ENCODE measurements at regions not wholly inside any gene's neighbourhood (a gene's known extent, or its start where the extent isn't known, plus 50 kb on each side); places are given as distances from the start of the nearest gene placed in this dataset.

- H3K4me1 ChIP-seq (ENCODE audit: low read length) = no peaks in the 10 kb centered on the region
- TF ChIP-seq CTCF (IDR thresholded peaks at IDR 0.05; ENCODE audit: low read depth, low read length) (no peak), EZH2phosphoT487 (IDR thresholded peaks at IDR 0.05; ENCODE audit: low read depth) (no peak)
- no peaks in the 10 kb centered on the region for H3K36me3 ChIP-seq (replicated peaks; ENCODE audit: low read depth, low read length)
- no peak overlapping the region for H3K27ac ChIP-seq (ENCODE audit: low read length)
- no peaks in the 10 kb centered on the region for H3K27me3 ChIP-seq (ENCODE audit: low read depth, low read length)
- no peak overlapping the region for H3K4me2 ChIP-seq (ENCODE audit: low read length)
- H3K9me3 ChIP-seq (ENCODE audit: insufficient read depth, low read length) = no peaks in the 10 kb centered on the region
- H3K79me2 ChIP-seq (ENCODE audit: low read length) = no peaks in the 10 kb centered on the region
- H2AFZ ChIP-seq (ENCODE audit: low read depth, low read length) = no peak overlapping the region
- no peak overlapping the region for H3K4me3 ChIP-seq (ENCODE audit: low read length)
- no peak overlapping the region for H3K9ac ChIP-seq (ENCODE audit: low read length)
- no peaks in the 10 kb centered on the region for H4K20me1 ChIP-seq (ENCODE audit: insufficient read depth, low read length)
These were observed 1046.4 kb downstream of the NTRK3 start for GRCh38 chr15:87209891-87210689.

- H3K79me2 ChIP-seq (ENCODE audit: low read length) = no peaks in the 10 kb centered on the region
- no peaks in the 10 kb centered on the region for H4K20me1 ChIP-seq (ENCODE audit: insufficient read depth, low read length)
- no peak overlapping the region for H3K27ac ChIP-seq (ENCODE audit: low read length)
- H3K4me3 ChIP-seq (ENCODE audit: low read length) = no peak overlapping the region
- no peaks in the 10 kb centered on the region for H3K9me3 ChIP-seq (ENCODE audit: insufficient read depth, low read length)
- no peaks in the 10 kb centered on the region for H3K27me3 ChIP-seq (ENCODE audit: low read depth, low read length)
- no peak overlapping the region for H3K9ac ChIP-seq (ENCODE audit: low read length)
- TF ChIP-seq EZH2phosphoT487 (IDR thresholded peaks at IDR 0.05; ENCODE audit: low read depth) = no peak
- no peak for TF ChIP-seq CTCF (IDR thresholded peaks at IDR 0.05; ENCODE audit: low read depth, low read length)
- H3K4me2 ChIP-seq (ENCODE audit: low read length) = no peak overlapping the region
- H3K36me3 ChIP-seq (replicated peaks; ENCODE audit: low read depth, low read length) = no peaks in the 10 kb centered on the region
- no peak overlapping the region for H2AFZ ChIP-seq (ENCODE audit: low read depth, low read length)
- H3K4me1 ChIP-seq (ENCODE audit: low read length) = no peaks in the 10 kb centered on the region
These were observed 1048.5 kb downstream of the NTRK3 start for GRCh38 chr15:87207990-87208580.

- H3K4me2 ChIP-seq (ENCODE audit: low read length) = no peak overlapping the region
- TF ChIP-seq EZH2phosphoT487 (IDR thresholded peaks at IDR 0.05; ENCODE audit: low read depth) = no peak
These were observed 1049.3 kb downstream of the NTRK3 start for GRCh38 chr15:87207251-87207650.

GRCh38 chr15:87201986-87202385 is 1054.6 kb downstream of the NTRK3 start:
- Histone ChIP-seq H3K4me1 (ENCODE audit: low read length) (no peaks in the 10 kb centered on the region), H3K27me3 (ENCODE audit: low read depth, low read length) (no peaks in the 10 kb centered on the region), H3K9me3 (ENCODE audit: insufficient read depth, low read length) (no peaks in the 10 kb centered on the region), H3K4me3 (ENCODE audit: low read length) (no peak overlapping the region), H3K4me2 (ENCODE audit: low read length) (no peak overlapping the region), H3K36me3 (replicated peaks; ENCODE audit: low read depth, low read length) (no peaks in the 10 kb centered on the region), H3K27ac (ENCODE audit: low read length) (no peak overlapping the region), H3K9ac (ENCODE audit: low read length) (no peak overlapping the region), H2AFZ (ENCODE audit: low read depth, low read length) (no peak overlapping the region), H3K79me2 (ENCODE audit: low read length) (no peaks in the 10 kb centered on the region), H4K20me1 (ENCODE audit: insufficient read depth, low read length) (no peaks in the 10 kb centered on the region)
- TF ChIP-seq CTCF (IDR thresholded peaks at IDR 0.05; ENCODE audit: low read depth, low read length) (no peak), EZH2phosphoT487 (IDR thresholded peaks at IDR 0.05; ENCODE audit: low read depth) (no peak)

More at GRCh38 chr15:87207251-87207650, 1049.3 kb downstream of the NTRK3 start:
- H3K79me2 ChIP-seq (ENCODE audit: low read length) = no peaks in the 10 kb centered on the region
- H4K20me1 ChIP-seq (ENCODE audit: insufficient read depth, low read length) = no peaks in the 10 kb centered on the region
- no peaks in the 10 kb centered on the region for H3K9me3 ChIP-seq (ENCODE audit: insufficient read depth, low read length)
- H2AFZ ChIP-seq (ENCODE audit: low read depth, low read length) = no peak overlapping the region
- no peak overlapping the region for H3K4me3 ChIP-seq (ENCODE audit: low read length)
- no peak overlapping the region for H3K9ac ChIP-seq (ENCODE audit: low read length)
- no peaks in the 10 kb centered on the region for H3K36me3 ChIP-seq (replicated peaks; ENCODE audit: low read depth, low read length)
- H3K27ac ChIP-seq (ENCODE audit: low read length) = no peak overlapping the region
- H3K27me3 ChIP-seq (ENCODE audit: low read depth, low read length) = no peaks in the 10 kb centered on the region
- no peaks in the 10 kb centered on the region for H3K4me1 ChIP-seq (ENCODE audit: low read length)
